Activated CD8-positive, alpha-beta T cell treated with anti-CD3 and anti-CD28 coated beads for 36 hours (primary cell): ENCODE measurements at regions not wholly inside any gene's neighbourhood (a gene's known extent, or its start where the extent isn't known, plus 50 kb on each side); places are given as distances from the start of the nearest gene placed in this dataset.

Experiments
- ATAC-seq: fragments of 200-7000 bp; cut with Tn5 transposase; one replicate; pipeline ENCODE4 v1.10.0; 2021; ENCODE audit warnings: mild to moderate bottlenecking, moderate library complexity
- CTCF ChIA-PET: fragments of 350-600 bp; sonication (Branson Sonifier 250); formaldehyde crosslinking; loops from one replicate; lab custom pipeline; 2021; ENCODE audit warnings: antibody characterized with exemption; lab: Charles Lee
- POLR2A ChIA-PET: fragments of 350-600 bp; sonication (Branson Sonifier 250); formaldehyde crosslinking; loops from one replicate; lab custom pipeline; 2021; ENCODE audit warnings: antibody characterized with exemption; lab: Charles Lee
- DNase-seq: peaks from one replicate; pipeline ENCODE4 v3.0.0-alpha.2; 2020
- H3K27ac Mint-ChIP-seq: one replicate; pipeline ENCODE4 v1.8.0; 2021; ENCODE audit warnings: mild to moderate bottlenecking, mixed read lengths
- H3K27me3 Mint-ChIP-seq: one replicate; pipeline ENCODE4 v1.8.0; 2021; ENCODE audit warnings: mixed read lengths
- H3K36me3 Mint-ChIP-seq: one replicate; pipeline ENCODE4 v1.8.0; 2021; ENCODE audit warnings: low read depth, mixed read lengths
- H3K4me1 Mint-ChIP-seq: one replicate; pipeline ENCODE4 v1.8.0; 2021; ENCODE audit warnings: low read depth, mixed read lengths
- H3K4me3 Mint-ChIP-seq: one replicate; pipeline ENCODE4 v1.8.0; 2021; ENCODE audit warnings: mild to moderate bottlenecking, moderate library complexity, mixed read lengths
- H3K9me3 Mint-ChIP-seq: one replicate; pipeline ENCODE4 v1.8.0; 2021; ENCODE audit warnings: mixed read lengths
- CTCF ChIP-seq: fragments of 200-600 bp; IDR thresholded peaks from one replicate; pipeline ENCODE4 v1.8.0; 2022; ENCODE audit warnings: antibody characterized with exemption, mild to moderate bottlenecking
- intact Hi-C: fragments of 100-400 bp; cut with micrococcal nuclease; formaldehyde crosslinking; loops from one replicate; pipeline ENCODE4 v1.10.0; 2022

GRCh38 chr21:41689289-41689583 is 77.6 kb downstream of the RIPK4 start:
- DNase-seq (no peak), ATAC-seq (no peak)
- Mint-ChIP-seq H3K27ac (no peak overlapping the region), H3K36me3 (no peaks in the 10 kb centered on the region), H3K9me3 (no peaks in the 10 kb centered on the region), H3K4me3 (no peak overlapping the region), H3K27me3 (peaks cover 5% of the 10 kb centered on the region), H3K4me1 (no peaks in the 10 kb centered on the region)
- TF ChIP-seq CTCF = no peak
- intact Hi-C loops = no loop called here
- ChIA-PET CTCF (no interaction called here), POLR2A (no interaction called here)

- ATAC-seq (no peak), DNase-seq (no peak)
- H3K9me3 Mint-ChIP-seq = no peaks in the 10 kb centered on the region
- ChIA-PET CTCF (no interaction called here), POLR2A (no interaction called here)
- no peak for TF ChIP-seq CTCF
- H3K4me3 Mint-ChIP-seq = no peak overlapping the region
- peaks cover 5% of the 10 kb centered on the region for H3K27me3 Mint-ChIP-seq
- intact Hi-C loops = no loop called here
- no peak overlapping the region for H3K27ac Mint-ChIP-seq
- no peaks in the 10 kb centered on the region for H3K36me3 Mint-ChIP-seq
- no peaks in the 10 kb centered on the region for H3K4me1 Mint-ChIP-seq
Measured at GRCh38 chr21:41687633-41688032, 79.2 kb downstream of the RIPK4 start.

DNA sequence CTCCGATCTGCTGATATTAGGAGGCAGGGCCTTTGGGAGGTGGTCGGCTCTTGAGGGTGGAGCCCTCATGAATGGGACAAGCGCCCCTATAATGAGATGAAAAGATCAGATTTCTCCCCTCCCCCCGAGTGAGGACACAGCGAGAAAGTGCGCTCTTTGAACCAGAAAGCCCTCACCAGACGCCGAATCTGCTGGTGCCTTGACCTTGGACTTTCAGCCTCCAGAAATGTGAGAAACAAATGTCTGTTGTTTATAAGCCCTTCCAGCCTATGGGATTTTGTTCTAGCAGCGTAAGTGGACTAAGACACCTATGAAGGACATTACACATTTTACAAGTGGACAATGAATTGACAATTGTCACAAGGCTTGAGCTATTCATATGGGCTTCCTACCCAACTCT is 80.2 kb downstream of the RIPK4 start:
- no peak for TF ChIP-seq CTCF
- Mint-ChIP-seq H3K4me3 (no peak overlapping the region), H3K27ac (no peak overlapping the region), H3K4me1 (no peaks in the 10 kb centered on the region), H3K27me3 (peaks cover 2% of the 10 kb centered on the region), H3K9me3 (no peaks in the 10 kb centered on the region), H3K36me3 (no peaks in the 10 kb centered on the region)
- ChIA-PET POLR2A (no interaction called here), CTCF (no interaction called here)
- intact Hi-C loops = no loop called here
- DNase-seq (no peak), ATAC-seq (no peak)

DNA sequence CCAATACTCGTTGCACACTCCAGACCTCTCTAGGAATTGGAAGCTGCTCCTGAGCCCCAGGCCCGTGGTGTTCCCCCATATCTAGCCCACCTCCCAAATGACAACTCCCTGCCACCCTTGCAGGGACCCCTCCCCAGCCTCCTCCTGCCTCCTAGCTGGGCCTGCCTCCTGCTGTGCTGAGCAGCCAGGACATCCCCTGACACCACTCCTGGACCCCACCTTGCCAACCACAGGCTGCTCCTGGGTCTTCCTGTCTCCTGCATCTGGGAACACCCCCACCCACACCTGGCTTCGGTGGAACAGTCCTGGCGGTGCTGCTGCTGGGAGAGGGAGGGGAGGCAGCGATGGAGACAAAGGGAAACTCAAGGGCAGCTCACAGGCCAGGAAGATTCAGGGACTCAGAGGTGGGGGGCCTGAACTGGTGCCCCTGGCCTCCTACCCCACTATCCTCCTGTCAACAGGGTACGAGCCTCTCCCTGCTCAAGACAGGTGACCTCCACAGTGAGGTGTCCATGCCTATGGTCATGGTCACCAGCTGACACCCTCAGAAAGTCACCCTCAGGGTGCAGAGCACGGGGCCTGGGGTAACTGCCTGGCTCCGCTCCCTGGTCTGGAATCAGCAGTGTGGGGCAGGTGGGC is 81.2 kb downstream of the RIPK4 start:
- H3K36me3 Mint-ChIP-seq = no peaks in the 10 kb centered on the region
- H3K27me3 Mint-ChIP-seq = no peaks in the 10 kb centered on the region
- ChIA-PET CTCF (no interaction called here), POLR2A (no interaction called here)
- no peak overlapping the region for H3K27ac Mint-ChIP-seq
- no peak for TF ChIP-seq CTCF
- DNase-seq (no peak), ATAC-seq (no peak)
- H3K9me3 Mint-ChIP-seq = no peaks in the 10 kb centered on the region
- H3K4me3 Mint-ChIP-seq = no peak overlapping the region
- intact Hi-C loops = no loop called here
- no peaks in the 10 kb centered on the region for H3K4me1 Mint-ChIP-seq

DNA sequence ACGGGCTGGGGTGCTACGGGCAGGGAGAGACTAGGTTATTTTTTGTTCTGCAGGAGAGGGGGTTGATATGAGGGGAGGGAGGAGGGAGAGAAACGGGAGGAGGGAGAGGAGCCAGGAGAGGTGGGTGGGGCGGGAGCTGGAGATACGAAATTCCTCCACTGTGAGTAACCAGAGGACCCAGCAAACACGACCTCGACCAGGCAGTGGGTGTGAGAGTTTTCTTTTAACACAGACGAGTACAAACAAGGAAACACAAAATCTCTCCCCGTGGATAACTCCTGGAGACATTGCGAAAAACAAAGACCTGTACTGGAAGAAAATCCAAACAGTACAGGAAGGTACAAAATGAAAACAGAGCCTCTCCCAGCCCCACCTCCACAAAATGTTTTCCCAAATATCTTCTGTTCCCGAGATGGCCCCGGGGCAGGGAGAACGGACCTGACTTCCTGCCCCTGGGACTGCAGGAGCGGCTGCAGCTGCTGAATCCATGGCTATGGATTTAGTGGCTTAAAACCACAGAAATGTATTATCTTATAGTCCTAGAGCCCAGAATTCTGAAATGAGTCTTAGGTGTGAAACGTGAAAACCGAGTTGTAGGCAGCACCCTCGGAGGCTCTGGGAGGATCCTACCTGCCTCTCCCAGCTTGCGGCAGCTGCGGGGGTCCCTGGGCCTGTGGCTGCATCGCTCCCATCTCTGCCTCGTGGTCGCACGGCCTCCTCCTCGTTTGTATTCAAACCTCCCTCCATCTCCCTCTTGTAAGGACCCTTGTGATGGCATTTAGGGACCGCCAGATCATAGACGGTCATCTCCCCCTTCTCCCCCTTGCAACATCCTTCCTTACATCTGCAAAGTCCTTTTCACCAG is 82.2 kb downstream of the RIPK4 start:
- DNase-seq = no peak
- ChIA-PET POLR2A (no interaction called here), CTCF (no interaction called here)
- Mint-ChIP-seq H3K27ac (no peak overlapping the region), H3K36me3 (no peaks in the 10 kb centered on the region), H3K27me3 (no peaks in the 10 kb centered on the region), H3K9me3 (no peaks in the 10 kb centered on the region), H3K4me1 (no peaks in the 10 kb centered on the region), H3K4me3 (no peak overlapping the region)
- intact Hi-C loops = no loop called here
- no peak for ATAC-seq
- no peak for TF ChIP-seq CTCF
